GM12875 (cell line): ENCODE measurements at regions not wholly inside any gene's neighbourhood (a gene's known extent, or its start where the extent isn't known, plus 50 kb on each side); places are given as distances from the start of the nearest gene placed in this dataset.
"Not testable (repeated sequence)": the region's sequence is repeated elsewhere in the genome, so short reads cannot be mapped to it uniquely, and the experiment has no call there.

Experiments used
- H3K4me3 ChIP-seq: one replicate; pipeline ENCODE4 v1.5.1; 2011; ENCODE audit warnings: low read depth, low read length, control low read depth
- TF ChIP-seq, protein P1 (sequence below): IDR thresholded peaks from 2 replicates; pipeline ENCODE4 v1.5.1; 2011; ENCODE audit warnings: low read depth, mild to moderate bottlenecking, control low read depth, inconsistent platforms, low read length, moderate library complexity, borderline replicate concordance; ENCODE audit not compliant: insufficient read depth

DNA sequence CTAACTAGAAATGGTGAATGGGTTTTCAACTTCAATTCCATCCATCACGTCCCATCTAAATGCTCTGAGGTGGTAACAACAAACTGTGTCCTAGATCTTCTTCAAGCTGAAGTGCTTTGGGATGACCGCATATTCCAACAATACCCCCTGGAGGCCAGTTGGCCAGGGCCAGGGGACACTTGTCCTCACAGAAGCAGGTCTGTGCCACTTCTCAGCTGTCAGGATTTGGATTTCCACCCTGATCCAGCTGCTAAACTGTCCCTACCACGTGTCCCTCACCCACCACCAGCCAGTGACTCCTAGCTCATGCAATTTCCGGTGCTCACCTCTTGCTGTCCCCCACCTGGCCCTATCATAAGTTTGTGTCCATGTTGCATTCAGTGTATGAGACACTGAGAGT, 633.0 kb downstream of the PRIM2 start:
- H3K4me3 ChIP-seq: not testable (repeated sequence)

DNA sequence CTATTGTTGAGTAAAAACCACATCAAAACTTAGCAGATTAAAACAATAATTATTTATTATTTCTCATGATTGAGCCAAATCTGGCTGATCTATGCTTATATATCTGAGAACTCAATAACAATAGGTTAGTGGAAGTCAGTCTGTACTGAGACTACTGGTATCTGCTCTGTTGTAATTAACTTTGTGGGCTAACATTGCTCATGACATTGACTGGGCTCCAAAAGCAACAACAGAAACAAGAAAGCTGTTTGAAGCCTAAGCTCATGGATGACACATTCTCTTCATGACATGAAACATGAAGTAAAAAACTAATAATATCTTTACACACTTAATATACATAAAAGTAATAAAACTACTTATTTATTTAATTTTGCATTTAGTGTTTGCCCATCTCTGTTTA, 649.3 kb downstream of the PRIM2 start:
- H3K4me3 ChIP-seq: not testable (repeated sequence)

DNA sequence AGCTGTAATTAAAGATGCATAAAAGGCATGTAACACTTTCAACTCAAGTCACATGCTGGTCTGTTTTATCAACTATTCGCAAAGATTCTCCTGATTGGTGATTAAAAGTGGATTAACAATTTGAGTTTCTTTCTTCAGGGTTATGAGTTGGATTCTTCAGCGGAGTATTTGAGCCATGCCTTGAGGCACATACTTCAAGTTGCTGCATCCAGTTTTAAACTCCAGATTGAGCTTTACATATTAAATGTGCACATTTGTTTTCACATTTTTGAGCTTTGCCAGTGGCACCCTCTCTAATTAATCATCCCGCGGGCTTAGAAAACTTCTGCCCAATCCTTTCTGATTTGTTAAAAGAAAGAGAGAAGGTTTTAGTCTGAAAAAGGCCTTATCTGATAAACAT, 654.5 kb downstream of the PRIM2 start:
- H3K4me3 ChIP-seq: not testable (repeated sequence)

DNA sequence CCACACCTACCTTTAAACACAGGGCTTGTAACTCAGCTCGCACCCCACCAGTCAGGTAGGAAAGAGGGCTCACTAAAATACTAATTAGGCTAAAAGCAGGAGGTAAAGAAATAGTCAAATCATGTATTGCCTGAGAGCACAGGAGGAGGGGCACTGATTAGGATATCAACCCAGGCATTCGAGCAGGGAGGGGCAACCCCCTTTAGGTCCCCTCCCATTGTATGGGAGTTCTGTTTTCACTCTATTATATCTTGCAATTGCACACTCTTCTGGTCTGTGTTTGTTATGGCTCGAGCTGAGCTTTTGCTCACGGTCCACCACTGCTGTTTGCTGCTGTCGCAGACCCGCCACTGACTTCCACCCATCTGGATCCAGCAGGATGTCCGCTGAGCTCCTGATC, 657.2 kb downstream of the PRIM2 start:
- H3K4me3 ChIP-seq: no peak overlapping the region
- TF ChIP-seq, protein P1, sequence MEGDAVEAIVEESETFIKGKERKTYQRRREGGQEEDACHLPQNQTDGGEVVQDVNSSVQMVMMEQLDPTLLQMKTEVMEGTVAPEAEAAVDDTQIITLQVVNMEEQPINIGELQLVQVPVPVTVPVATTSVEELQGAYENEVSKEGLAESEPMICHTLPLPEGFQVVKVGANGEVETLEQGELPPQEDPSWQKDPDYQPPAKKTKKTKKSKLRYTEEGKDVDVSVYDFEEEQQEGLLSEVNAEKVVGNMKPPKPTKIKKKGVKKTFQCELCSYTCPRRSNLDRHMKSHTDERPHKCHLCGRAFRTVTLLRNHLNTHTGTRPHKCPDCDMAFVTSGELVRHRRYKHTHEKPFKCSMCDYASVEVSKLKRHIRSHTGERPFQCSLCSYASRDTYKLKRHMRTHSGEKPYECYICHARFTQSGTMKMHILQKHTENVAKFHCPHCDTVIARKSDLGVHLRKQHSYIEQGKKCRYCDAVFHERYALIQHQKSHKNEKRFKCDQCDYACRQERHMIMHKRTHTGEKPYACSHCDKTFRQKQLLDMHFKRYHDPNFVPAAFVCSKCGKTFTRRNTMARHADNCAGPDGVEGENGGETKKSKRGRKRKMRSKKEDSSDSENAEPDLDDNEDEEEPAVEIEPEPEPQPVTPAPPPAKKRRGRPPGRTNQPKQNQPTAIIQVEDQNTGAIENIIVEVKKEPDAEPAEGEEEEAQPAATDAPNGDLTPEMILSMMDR: no peak

DNA sequence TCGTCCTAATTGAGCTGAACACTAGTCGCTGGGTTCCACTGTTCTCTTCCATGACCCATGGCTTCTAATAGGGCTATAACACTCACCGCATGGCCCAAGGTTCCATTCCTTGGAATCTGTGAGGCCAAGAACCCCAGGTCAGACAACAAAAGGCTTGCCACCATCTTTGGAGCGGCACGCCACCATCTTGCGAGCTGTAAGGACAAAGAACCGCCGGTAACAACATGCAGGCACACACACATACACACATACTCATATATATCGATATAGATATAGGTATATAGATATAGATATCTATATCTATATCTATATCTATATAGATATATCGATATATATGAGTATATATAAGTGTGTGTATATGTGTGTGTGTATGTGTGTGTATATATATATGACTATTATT, 657.7 kb downstream of the PRIM2 start:
- H3K4me3 ChIP-seq: not testable (repeated sequence)

DNA sequence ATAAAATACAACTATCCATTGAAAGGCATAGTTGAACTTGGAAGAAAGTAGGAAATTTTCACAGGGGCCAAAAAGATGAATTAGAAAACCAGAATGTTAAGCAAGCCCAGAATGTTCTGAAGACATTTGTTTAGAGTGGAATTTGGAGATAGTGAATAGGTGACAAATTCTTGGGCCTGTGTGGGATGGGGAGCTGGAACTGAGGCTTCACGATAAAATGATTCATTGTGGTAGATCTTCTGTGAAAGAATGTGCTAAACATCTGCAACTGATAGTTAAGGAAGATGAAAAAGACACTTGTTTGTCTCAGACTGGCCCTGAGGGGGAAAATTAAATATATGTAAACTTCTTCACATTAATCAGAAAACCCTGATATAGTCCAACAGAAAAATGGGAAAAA, 658.9 kb downstream of the PRIM2 start:
- not testable (repeated sequence) for H3K4me3 ChIP-seq

DNA sequence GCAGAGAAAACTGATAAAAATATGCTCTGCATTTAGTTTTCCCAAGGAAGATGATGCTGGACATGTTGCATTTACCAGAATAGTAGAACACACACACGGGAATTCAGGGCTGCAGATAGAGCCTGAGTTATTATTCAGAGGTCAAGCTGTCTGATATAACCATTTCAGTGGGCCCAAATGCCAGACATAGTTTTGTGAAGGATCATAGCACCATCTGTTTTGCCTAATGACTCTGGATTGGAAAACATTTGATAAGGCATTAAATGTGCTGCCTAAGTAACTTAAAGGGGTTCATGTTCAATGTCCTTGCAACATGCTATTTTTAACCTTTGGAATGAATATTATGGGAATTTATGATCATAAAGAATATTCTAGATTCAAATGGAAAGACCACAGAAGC, 666.2 kb downstream of the PRIM2 start:
- H3K4me3 ChIP-seq: not testable (repeated sequence)

DNA sequence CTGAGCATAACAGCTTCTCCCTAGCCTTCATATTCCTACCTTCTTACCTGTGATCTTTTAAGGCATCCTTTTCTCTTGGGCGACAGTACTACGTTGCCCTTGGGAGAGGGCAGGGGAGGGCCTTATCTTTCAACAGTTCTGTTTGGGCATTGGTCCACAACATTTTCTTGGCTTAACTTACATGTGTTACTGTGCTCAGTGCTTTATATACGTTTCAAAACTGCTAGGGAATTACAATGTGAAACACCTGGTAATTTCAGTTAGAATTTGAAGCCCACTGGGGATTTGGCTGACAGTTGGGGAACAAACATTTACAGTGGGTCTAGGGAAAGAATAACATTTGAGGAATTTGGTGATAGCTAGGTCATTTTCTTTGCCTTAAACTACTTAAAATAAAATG, 667.1 kb downstream of the PRIM2 start:
- H3K4me3 ChIP-seq: not testable (repeated sequence)

DNA sequence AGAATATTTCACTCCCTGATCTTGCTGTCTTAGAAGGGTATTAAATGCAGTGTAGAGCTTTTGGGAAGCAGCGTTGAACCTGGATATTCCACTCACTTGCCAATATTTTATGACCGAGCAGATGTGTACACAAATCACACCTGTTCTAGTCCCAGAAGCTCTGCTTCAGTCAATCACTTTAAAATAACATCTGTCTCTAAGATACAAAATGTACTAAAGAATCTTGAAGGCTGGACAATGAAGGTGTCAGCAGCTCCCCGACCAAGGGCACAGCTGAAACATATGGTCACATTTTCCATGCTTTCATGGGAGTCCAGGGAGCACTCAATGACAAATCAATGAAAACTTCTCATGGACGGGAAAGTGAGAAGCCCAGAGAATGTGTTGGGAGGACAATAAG, 668.3 kb downstream of the PRIM2 start:
- not testable (repeated sequence) for H3K4me3 ChIP-seq

DNA sequence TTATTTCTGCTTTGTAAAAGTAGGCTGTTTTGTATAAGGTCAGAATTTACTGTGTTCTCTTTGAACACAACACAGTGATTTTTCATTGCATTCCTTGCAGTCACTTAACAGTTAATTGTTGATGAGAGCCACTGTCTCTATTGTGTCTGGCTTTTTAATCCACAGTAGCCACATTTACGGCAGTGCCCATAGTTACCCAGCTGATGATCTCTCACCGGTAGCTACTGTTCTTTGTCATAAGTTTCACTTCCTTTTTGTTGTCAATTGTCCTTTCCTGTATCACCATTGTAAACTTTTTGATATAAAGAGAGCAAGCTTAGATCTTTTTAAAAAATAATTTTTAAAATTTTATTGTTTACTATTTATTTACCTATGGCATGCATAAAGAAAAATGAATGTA, 669.2 kb downstream of the PRIM2 start:
- H3K4me3 ChIP-seq: not testable (repeated sequence)

DNA sequence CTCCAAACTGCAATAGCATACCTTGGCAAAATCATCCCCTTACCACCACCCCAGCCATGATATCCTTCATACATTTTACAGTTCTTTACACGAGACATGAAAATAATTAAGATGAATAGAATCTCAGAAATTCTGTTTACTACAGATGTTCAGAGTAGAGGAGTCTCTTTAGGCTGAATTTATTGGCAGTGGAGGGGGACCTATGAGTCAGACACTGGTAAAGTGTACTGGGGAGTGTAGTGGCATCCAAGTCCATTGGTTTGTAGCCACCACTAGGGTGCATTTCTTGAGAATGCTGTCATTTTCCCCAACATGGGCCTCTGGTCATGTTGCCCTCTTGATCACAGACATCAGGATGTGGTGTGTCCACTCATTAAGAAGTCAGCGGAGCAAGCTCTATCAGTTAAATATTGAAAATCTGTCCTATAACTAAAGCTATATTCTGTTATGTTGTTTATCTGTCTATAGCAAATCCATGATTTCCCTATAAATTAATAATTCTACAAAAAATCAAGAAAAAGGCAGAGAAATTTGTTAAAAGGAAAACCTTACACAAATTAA, 672.2 kb downstream of the PRIM2 start:
- not testable (repeated sequence) for H3K4me3 ChIP-seq

DNA sequence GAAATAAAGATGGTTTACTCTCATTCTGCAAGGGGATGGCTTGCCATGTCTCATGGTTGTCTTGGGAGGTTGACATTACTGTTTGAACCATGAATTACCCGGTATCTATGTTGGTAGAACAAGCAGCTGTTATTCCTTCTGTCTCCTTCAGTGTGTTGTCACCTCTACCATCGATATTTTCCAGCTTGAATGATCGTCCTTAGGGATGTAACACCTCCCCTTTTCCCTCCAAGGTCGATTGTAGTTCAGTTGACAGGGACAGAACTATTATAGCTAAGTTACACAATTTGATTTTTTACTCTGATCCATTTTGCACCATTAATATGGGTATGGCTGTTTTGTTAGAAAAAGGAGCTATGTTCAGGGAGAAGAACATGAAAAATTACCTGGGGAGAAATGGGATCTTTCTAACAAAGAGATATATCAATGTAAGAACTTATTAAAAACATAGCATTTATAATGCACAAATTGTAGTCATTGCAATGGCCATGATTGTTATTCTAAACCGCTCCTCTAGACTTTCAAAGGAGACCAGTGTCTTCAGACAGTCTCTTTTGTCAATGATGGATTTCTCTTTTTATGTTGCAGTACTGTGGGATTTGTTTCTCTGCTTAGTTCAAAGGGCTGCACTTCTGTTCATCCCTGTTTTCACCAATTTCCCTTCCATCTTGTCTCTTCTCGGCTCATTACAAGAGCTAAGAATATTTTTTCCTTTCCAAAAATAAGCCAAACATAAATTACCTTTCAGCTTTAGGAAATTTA, 681.6 kb downstream of the PRIM2 start:
- H3K4me3 ChIP-seq: not testable (repeated sequence)

DNA sequence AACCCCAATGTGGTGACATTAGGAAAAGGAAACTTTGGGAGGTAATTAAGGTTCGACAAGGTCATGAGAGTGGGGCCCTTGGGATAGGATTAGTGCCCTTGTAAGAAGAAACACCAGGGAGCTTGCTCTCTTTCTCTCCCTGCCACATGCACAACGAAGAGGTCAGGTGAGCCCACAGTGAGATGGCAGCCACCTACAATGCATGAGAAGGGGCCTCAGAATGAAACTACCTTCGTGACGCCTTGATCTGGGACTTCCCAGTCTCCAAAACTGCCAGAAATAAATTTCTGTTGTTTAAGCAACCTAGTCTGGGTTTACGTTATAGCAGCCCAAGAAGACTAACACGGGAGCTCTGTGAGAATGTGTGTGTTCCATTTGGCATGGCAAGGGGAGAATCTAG, 682.8 kb downstream of the PRIM2 start:
- H3K4me3 ChIP-seq: not testable (repeated sequence)

DNA sequence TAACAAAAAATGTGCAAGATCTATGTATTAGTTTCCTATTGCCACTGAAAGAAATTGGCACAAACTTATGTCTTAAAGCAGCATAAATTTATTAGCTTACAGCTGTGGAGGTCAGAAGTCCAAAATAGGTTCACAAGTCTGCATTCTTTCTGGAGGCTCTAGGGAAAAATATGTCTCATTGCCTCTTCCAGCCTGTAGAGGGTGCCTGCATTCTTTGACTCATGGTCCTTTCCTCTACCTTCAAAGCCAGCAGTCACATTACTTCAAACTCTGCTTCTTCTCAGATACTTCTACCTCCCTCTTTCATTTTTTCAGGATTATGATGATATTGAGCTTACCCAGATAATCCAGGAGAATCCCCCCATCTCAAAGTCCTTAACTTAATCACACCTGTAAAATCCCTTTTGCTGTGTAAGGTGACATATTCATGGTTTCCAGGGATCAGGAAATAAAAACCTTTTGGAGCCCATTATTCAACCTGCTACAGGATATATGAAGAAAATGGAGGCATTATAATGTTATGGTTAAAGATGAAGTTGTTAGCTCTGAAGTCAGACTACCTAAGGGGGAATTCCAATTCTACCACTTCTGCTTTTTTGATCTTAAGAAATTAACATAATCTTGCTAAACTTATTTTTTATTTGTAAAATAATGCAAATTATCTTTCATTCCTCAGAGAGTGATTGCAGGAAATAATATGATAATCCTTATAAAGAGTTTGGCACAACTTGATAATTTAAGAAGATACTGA, 686.2 kb downstream of the PRIM2 start:
- H3K4me3 ChIP-seq: not testable (repeated sequence)
- TF ChIP-seq, protein P1: 0 out of 2 replicates have a peak, but pooled peaks have one; percentile 17

DNA sequence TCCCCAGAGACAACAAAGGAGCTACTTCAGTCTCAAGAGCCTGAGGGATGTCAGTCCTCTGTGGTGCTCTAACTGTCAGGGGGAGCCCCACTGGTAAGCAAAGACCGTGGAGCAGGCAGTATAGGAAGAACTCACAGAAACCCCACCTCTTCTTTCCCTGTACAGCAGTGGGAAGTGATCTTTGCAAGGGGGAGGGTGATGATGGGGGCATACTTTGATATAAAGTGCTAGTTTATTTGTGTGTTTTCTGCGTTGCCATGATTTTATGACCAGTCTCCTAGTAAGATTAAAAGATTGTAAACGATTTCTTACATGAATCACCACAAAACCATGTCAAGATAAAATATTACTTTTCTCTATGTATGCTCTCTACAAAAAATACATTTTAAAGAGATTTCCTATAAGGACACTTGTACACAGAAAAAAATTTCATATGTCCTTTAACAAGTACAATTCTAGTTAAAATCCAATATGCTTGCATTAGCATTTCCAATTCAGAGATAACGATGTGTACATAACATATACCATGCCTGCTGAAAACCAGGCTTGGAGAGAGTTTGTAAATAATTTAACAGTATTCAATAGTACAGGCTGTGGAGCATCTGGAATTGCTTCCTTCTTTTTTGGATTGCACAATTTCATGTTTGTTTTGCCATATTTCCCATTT, 690.0 kb downstream of the PRIM2 start:
- not testable (repeated sequence) for H3K4me3 ChIP-seq

DNA sequence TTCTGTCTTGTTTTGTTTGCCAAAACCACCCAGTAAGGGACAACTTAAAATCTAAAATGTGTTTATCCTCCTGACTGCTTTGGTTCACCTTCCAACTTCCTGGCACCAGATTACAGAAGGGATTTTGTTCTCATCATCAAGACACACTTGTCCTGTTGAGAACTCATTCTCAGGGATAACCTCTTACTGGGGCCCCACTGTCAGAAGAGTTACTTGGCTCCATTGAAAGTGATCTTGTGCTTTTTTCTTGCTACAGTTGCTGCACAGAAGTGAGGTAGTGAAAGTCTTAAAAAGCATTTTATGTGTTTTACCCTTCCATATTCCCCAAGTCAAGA, 690.5 kb downstream of the PRIM2 start:
- not testable (repeated sequence) for H3K4me3 ChIP-seq

DNA sequence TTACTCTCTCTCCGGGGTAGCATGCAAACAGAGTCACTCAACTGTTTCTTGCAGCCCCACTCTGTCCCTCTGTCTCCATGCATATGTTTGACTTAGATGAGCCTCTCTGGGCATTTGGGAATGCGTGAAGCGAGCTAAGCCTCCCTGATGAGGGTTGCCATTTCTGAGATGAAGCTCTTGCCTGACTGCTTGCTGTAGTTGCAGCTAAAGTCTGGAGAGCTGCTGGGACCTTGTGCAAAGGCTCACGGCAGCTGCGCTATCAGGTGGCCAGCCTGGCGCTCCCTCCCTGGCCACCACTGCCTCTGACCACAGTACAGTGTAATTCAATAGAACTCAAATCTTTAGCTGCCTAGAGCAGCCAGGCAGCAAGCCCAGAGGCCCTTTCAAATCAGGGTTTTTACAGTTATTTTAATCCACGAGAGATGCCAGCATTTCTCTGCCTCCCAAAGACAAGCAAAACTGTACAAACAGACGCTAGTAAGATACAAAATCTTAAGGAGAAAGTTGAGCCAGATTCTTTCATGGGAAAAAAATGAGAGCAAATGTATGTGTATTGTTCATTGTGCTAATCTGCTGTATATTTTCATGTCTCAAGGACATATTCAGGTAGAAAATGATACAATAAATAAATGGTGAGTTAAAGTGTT, 694.6 kb downstream of the PRIM2 start:
- H3K4me3 ChIP-seq: not testable (repeated sequence)

DNA sequence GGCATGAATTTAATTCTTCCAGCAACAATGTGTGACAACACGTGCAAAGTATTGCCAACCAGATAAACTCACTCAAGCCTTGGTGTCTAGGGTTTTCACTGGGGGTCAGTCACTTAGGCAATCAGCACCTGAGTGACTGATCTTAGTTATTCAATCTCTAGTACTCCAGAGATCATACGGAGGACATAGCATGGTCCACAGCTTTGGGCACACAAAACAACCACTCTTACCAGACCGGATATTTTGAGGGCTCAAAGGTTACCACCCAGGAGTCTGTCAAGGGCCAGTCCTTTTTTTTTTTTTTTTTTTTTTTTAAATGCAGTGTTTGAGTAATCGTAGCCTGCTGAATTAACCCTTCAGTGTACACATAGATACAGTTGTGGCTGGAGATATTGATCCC, 699.2 kb downstream of the PRIM2 start:
- not testable (repeated sequence) for H3K4me3 ChIP-seq
